Stimulated activated CD4-positive, alpha-beta T cell treated with anti-CD3 and anti-CD28 coated beads, TNF-alpha, amount 100 ng/mL, for 24 hours (primary cell): ENCODE measurements at regions not wholly inside any gene's neighbourhood (a gene's known extent, or its start where the extent isn't known, plus 50 kb on each side); places are given as distances from the start of the nearest gene placed in this dataset.
"Not testable (repeated sequence)": the region's sequence is repeated elsewhere in the genome, so short reads cannot be mapped to it uniquely, and the experiment has no call there.

Experiments used
- DNase-seq, 3 experiments: peaks; one replicate each; pipeline ENCODE4 v3.0.0-alpha.2; 2020; ENCODE audit warnings: low read depth in 3 of 3

DNA sequence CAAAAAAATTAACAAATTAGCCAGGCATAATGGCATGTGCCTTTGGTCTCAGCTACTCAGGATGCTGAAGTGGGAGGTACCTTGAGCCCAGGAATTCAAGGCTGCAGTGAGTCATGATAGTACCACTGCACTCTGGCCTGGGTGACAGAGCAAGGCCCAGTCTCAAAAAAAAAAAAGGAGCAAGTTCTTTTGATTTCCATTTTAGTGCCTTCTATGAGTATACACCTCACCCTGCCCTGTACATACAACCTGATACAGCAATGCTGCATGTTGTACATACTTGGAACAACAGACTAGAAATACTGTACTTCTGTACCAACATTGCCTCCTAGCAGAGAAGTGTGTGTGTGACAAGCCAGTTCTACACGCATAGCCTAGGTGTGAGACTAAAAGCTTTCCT, 97.3 kb upstream of the CARMIL1 start:
- no peak for DNase-seq

GRCh38 chr6:25186919-25187318, 92.3 kb upstream of the CARMIL1 start:
- DNase-seq = no peak

DNA sequence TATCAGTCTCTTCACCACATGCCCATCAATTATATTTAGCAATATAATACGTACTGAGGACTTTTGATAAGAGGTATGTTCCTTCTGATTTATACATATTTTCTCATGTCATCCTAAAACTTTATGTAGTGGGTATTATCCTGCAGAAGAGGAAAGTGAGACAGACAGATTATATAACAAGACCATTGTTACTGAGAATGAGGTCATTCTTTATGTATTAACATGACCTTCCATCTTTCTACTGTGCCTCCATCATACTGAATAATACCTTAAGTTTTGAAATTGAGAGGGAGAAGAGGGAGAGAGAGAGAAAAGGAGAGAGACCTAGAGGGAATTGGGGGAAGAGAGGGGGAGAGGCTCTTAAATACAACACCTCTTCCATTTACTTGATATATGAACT, 90.9 kb upstream of the CARMIL1 start:
- no peak for DNase-seq

DNA sequence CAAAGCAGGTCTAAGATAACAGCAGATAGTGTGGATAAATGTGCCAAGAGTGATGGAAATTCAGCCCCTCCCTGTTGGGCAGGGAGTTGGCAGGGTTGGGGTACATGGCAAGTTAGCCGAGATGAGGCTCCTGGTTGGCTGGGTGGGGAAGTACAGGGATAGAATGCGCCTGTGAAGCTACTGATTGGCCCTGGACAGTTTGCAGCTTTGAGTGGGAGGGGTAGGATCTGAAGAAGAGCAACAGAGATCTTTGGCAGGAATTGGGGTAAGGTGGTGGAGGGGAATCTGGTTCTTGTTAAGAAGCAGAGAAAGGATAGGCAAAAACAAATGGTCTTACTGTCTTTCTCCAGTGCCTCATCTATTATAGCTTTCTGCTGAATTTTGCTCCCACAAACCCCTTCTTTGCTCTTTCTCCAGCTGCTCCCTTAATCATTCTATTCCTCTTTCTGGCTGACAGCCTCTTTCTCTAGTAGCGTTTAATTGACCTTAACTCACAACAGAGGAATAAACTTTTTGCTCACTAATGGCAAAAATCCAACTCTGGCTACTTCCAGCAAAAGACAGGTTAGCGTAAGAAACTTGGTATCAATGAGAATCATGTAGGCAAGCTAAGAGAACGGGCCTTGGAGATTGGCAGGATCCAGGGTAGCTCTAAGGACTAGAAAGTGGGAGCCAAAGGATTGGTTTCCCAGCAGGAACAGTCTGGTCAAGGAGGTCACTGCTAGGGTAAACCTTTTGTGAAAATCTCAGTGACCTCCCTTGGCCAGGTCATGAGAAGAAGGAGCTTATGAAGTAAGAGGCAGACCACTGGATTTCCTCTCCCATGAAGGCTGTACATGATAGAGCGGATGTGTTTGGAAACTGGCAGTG, 86.3 kb upstream of the CARMIL1 start:
- DNase-seq = no peak

DNA sequence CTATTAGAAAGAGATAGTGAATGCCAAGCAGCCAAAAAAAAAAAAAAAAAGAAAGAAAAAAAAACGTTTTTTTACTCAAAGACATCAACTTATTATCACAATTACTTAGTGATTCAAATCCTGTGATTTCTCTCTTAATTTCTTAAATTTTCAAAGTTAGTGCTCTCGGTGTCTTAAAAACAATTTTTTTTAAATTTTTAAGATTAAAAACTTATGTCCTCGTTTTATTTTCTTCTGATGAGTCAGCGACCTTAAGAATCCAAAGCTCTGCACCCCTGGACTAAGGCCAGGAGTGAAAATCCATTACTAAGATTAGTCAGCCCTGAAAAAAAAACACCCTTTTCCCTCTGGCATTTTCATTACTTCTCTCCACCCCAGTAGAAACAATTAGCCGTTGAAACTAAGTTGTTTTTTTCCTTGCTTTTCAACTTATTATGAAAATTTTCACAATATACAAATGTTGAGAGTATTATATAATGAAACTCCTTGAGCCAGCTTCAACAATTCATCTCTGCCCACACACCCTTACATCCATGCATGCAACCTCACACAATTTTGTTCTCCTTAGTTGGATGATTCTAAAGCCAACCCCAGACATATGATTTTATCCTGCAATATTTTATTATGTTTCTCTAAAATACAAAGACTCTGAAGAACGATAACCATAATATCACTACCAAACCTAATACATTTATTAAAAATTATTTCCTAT, 85.6 kb upstream of the CARMIL1 start:
- DNase-seq = no peak

- no peak for DNase-seq
These were observed 84.9 kb upstream of the CARMIL1 start for GRCh38 chr6:25194172-25194678.

GRCh38 chr6:25196464-25196863, 82.7 kb upstream of the CARMIL1 start:
- no peak for DNase-seq

DNA sequence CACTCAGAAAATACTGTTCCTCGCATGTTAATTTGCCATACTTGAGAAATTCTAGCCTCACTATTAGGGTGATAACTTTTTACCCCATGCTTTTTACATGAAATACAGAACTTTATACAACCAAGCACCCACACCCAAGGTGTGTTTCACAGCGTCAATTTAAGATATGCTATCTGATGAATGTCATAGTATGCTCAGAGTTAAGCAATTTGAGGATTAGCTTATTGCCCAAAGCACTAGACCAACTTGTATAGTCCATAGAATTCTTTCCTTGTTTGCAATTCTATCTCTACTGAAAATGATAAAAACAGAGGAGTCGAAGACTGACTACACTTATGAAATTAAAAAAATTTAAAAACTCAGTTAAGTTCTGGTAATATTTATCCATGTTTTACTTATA, 82.1 kb upstream of the CARMIL1 start:
- DNase-seq = no peak

GRCh38 chr6:25199544-25199943, 79.6 kb upstream of the CARMIL1 start:
- no peak for DNase-seq

DNA sequence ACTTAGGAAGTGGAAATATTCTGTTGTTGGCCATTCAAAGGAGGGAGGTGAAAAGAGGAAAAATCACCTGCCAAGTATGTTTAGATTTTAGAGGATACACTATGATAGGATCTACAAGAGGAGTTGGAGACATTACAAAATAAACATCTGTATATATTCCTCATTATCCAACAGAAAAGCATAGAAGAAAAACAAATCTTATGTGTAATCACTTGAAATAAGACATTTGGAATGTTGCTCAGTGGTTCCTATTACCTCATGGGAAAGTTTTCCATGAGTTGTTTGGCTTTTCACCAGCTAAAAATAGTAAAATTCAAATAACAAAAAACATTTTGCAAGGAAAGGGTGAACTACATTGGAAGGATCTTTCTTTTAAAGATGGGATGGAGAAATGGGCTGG, 76.7 kb upstream of the CARMIL1 start:
- no peak for DNase-seq

DNA sequence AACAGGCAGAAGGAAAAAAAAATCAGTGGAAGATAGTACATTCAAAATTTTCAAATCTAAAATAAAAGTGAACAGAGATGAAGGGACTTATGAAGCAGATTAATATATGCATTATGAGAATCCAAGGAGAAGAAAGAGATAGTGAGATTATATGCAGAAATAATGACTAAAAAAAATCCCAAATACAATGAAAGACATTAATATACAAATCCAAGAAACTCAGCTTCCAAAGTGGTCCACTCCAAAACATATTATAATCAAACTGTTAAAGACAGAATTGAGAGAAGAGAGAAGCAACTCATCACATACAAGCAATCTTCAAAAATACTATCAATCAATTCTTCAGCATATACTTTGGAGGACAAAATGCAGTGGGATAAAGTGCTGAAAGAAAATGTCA, 73.5 kb upstream of the CARMIL1 start:
- DNase-seq = no peak

DNA sequence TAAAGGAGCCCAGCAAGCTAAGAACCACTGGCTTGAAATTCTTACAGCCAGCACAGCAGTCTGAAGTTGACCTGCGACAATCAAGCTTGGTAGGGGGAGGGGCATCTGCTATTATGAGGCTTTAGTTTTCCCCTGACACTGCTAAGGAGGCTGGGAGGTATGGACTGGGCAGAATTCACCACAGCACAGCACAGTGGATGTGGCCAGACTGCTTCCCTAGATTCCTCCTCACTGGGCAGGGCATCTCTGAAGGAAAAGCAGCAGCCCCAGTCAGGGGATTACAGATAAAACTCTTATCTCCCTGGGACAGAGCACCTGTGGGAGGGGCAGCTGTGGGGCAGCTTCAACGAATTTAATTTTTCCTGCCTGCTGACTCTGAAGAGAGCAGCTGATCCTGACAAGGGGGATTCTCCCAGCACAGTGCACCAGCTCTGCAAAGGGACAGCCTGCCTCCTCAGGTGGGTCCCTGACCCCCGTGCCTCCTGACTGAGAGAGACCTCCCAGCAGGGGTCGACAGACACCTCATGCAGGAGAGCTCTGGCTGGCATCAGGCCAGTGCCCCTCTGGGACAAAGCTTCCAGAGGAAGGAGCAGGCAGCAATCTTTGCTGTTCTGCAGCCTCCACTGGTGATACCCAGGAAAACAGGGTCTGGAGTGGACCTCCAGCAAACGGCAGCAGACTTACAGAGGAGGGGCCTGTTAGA, 71.6 kb upstream of the CARMIL1 start:
- not testable (repeated sequence) for DNase-seq

GRCh38 chr6:25215881-25216280, 63.3 kb upstream of the CARMIL1 start:
- DNase-seq = no peak

- no peak for DNase-seq
These were observed 61.9 kb upstream of the CARMIL1 start for GRCh38 chr6:25217302-25217701.

DNA sequence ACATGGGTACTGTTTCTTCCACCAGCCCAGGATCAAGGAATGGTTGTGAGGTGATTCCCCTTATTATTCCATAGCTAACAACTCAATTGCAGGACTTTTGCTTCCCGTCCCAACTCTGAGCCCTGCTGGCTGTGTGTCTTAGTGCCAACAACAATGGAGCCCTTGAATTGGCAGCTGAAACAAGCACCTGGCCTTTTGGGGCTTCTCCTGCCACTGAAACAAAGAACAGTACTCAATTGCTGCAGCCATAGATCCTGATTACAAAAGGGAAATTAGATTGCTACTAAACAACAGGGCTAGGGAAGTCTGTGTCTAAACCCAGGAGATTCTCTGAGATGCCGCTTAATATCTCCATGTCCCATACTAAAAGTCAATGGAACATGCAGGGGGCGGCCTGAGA, 61.3 kb upstream of the CARMIL1 start:
- DNase-seq = no peak

DNA sequence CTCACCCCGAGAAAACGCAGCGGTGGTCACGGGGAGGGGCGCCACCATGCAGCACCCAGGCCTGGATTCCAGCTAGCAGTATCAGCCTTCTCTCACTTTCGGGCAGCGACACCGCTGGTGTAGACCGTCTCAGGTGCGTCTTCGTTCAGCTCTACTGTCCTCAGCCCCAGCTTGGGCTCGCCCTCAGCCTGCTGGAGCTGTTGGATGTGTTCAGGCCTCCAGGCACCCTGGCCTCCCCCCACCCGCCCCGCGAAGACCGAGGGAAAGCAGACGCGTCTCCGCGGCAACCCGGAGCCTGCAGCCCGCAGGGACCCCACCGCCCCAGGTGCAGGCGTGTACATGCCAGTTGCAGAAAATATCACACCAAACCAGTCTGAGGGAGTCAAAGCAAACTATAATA, 60.8 kb upstream of the CARMIL1 start:
- no peak for DNase-seq

DNA sequence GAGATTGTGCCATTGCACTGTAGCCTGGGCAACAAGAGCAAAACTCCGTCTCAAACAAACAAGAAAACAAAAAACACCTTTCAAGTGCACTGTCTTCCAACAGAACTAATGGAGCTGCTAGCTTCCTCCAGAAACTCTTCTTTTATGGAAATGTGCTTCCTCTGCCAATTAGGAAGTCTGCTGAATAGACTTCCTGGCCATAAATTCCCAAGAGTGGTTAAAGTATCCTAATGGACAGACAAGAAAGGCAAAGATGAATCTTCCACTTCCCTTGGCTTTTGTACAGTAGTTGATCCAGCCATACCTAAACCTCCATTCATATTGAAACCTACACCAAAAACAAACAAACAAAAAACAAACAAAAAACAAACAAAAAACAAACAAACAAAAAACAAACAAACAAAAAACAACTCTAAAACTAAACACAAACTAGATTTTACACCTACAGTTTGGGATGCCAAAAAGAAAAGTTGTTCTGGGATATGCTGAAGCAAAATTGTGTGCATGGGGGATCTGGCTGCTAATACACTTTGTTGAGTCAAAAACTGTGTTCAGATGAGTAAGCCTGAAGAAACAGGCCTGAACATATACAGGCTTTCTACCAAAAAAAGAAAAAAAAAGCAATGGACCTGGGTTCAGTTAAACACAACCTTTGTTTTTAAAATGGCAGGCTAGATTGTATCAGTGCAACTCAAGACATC, 59.8 kb upstream of the CARMIL1 start:
- DNase-seq = no peak

- DNase-seq = no peak
These were observed 59.3 kb upstream of the CARMIL1 start for GRCh38 chr6:25219917-25220278.

GRCh38 chr6:25220857-25221256, 58.3 kb upstream of the CARMIL1 start:
- DNase-seq = no peak

- DNase-seq = no peak
These were observed 57.0 kb upstream of the CARMIL1 start for GRCh38 chr6:25222006-25222678.

GRCh38 chr6:25223490-25223991, 55.6 kb upstream of the CARMIL1 start:
- DNase-seq = peak; percentile 26 to 56 (median 50)
